Coronary artery (tissue), 2 donors: ENCODE measurements at regions not wholly inside any gene's neighbourhood (a gene's known extent, or its start where the extent isn't known, plus 50 kb on each side); places are given as distances from the start of the nearest gene placed in this dataset.

Source experiments
- DNase-seq: peaks from one replicate; pipeline ENCODE4 v3.0.0-alpha.2; 2017; ENCODE audit warnings: low spot score
- H3K27ac ChIP-seq, 2 donors: fragments of 200-600 bp; sonication (generic); one replicate each; pipeline ENCODE4 v1.5.1; 2016 to 2019
- H3K4me3 ChIP-seq: fragments of 200-600 bp; sonication (generic); 2 replicates; pipeline ENCODE4 v1.5.1; 2016; ENCODE audit warnings: mild to moderate bottlenecking, moderate library complexity
- CTCF ChIP-seq: fragments of 200-600 bp; sonication (generic); IDR thresholded peaks from one replicate; pipeline ENCODE4 v1.5.1; 2019; ENCODE audit warnings: antibody characterized with exemption

- DNase-seq, result no peak
- no peak for TF ChIP-seq CTCF
- H3K4me3 ChIP-seq, result no peak overlapping the region
- no peak overlapping the region for H3K27ac ChIP-seq
Measured at GRCh38 chr12:60977966-60978365, 1282.2 kb upstream of the USP15 start.

DNA sequence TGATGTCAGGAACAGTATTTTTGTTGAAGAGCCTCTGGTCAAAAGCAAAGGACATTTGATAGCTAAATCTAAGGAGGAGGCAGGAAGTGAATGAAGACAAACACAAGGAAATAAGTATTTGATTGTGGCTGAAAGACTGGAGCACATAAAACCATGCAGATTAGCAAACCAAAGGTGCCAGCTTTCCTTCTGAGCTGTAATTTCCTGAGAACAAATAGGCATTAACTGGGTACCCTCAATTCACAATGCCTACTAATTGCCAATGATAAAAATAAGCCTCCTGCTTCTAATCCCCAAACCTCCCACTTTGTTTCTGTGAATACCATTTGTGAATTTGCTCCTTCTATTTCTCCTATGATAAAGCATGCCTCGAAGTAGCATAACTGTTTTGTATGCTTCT, 1279.6 kb upstream of the USP15 start:
- DNase-seq, result no peak
- no peak overlapping the region for H3K4me3 ChIP-seq
- TF ChIP-seq CTCF, result no peak
- H3K27ac ChIP-seq, result no peak overlapping the region

DNA sequence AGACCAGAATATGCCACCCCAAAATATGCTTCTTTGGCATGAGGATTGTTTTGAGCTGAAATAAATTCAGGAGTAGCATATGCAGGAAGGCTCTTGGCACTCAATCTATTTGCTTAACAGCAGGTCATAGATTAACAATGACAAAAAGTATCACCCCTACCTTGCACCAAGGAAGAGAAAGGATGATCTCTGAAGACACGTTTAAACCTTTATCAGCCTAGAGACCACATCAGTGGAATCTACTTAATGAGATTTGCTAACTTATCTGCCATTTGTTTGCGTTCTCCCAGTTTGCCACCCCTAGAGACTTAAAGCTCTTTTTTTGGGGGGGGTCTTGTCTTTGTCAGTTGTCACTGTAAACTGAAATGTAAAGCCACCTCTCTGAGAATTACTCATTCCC, 1278.7 kb upstream of the USP15 start:
- DNase-seq, result no peak

GRCh38 chr12:60992087-60992486, 1268.1 kb upstream of the USP15 start:
- Histone ChIP-seq H3K4me3 (no peak overlapping the region), H3K27ac (no peak overlapping the region)
- DNase-seq, result no peak
- no peak for TF ChIP-seq CTCF

More for the DNA sequence above, 1278.7 kb upstream of the USP15 start:
- H3K27ac ChIP-seq, result no peak overlapping the region
- no peak for TF ChIP-seq CTCF
- H3K4me3 ChIP-seq, result no peak overlapping the region

DNA sequence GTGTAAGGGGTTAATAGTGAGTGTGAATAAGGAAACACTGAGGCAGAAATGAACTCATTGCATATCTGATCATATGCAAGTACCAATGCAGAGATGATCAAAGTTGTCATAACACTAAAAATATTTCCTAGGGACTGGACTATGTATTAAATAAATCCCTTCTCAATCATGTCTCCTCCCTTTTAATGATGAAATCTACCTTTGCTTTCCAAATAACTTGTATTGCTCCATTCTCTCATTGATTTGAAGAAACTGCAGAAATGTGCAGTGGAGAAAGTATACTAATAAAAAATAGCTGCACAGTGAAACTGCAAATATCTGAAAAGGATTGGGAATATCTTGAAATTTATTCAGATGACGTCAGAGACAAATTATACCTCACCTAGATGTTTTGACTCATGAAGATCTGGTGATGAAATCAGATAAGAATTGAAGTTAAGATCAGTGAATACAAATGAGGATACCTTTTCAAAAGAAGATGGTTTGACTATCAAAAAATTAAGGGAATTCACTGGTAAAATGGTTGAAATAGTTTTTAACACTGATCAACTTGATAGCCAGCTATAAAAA, 1264.9 kb upstream of the USP15 start:
- Histone ChIP-seq H3K4me3 (no peak overlapping the region), H3K27ac (no peak overlapping the region)
- TF ChIP-seq CTCF, result no peak
- DNase-seq, result no peak

DNA sequence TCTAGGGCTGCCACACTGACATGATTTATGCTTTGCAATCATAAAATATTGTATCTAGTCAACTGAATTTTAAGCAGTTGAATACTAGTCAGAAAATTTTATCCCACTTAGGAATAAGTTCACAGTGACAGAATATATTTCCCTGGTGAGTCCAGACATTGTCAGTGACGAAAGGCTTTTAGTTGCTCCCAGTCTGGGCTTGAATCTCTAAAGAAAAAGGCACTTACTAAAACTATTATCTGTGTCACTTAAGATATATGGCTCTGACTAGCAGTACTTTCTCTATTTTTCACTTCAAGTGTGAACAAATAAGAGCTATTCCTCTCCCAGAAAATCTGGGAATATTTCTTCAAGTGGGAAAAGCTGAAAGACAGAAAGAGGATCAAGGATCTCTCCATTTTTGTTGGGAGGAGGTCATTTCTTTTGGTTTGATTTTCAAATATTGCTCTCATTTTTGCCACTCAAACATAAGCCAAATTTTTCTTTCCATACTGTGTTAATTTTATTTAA, 1262.3 kb upstream of the USP15 start:
- H3K4me3 ChIP-seq, result no peak overlapping the region
- no peak for TF ChIP-seq CTCF
- DNase-seq, result no peak
- H3K27ac ChIP-seq, result no peak overlapping the region

GRCh38 chr12:61009192-61009591, 1251.0 kb upstream of the USP15 start:
- Histone ChIP-seq H3K27ac (no peak overlapping the region), H3K4me3 (no peak overlapping the region)
- no peak for TF ChIP-seq CTCF
- no peak for DNase-seq
